ENCODE measurements at regions not wholly inside any gene's neighbourhood (a gene's known extent, or its start where the extent isn't known, plus 50 kb on each side); places are given as distances from the start of the nearest gene placed in this dataset.

- DNase-seq (ENCODE audit: low read depth): peak; percentile 47
- H3K4me3 ChIP-seq (ENCODE audit: low read depth, low read length): no peak overlapping the region
- TF ChIP-seq CTCF (IDR thresholded peaks at IDR 0.05; ENCODE audit: low read depth, low read length) (no peak), MYC (IDR thresholded peaks at IDR 0.05; ENCODE audit: low read depth, low read length) (no peak), POLR2A (IDR thresholded peaks at IDR 0.05; ENCODE audit: extremely low read depth, insufficient read length) (no peak)
- TF ChIP-seq, protein P1, sequence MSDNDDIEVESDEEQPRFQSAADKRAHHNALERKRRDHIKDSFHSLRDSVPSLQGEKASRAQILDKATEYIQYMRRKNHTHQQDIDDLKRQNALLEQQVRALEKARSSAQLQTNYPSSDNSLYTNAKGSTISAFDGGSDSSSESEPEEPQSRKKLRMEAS (IDR thresholded peaks at IDR 0.05; ENCODE audit: low read depth, low read length): no peak
Measured at GRCh38 chr13:47865883-47866282, 135.2 kb downstream of the SUCLA2 start.

GRCh38 chr13:47862841-47863240 is 138.2 kb downstream of the SUCLA2 start:
- no peak overlapping the region for H3K4me3 ChIP-seq (ENCODE audit: low read depth, low read length)
- no peak for TF ChIP-seq CTCF (IDR thresholded peaks at IDR 0.05; ENCODE audit: low read depth, low read length)
- TF ChIP-seq MYC (IDR thresholded peaks at IDR 0.05; ENCODE audit: low read depth, low read length): no peak
- TF ChIP-seq, protein P1 (IDR thresholded peaks at IDR 0.05; ENCODE audit: low read depth, low read length): no peak
- DNase-seq (ENCODE audit: low read depth): no peak

DNA sequence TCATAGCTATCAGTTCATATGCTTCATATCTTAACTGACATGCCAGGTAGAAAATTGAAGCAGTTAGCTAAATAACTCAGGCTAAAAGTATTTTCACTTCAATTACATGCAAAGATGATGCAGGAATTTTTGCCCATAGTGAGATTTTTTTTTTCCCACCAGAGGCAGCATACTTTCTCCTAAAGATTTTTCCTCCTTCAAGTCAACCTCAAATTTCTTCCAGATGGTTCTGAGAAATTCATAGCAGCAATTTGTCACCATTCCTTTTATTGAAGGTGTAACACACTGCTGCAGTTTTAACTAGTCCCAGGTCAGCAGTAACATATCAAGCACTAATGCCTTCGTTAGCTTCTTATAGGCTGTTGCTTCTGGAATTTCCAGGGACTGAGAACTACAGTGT is 141.9 kb downstream of the SUCLA2 start:
- DNase-seq (ENCODE audit: low read depth): no peak
- no peak overlapping the region for H3K4me3 ChIP-seq (ENCODE audit: low read depth, low read length)
- TF ChIP-seq POLR2A (IDR thresholded peaks at IDR 0.05; ENCODE audit: extremely low read depth, insufficient read length): no peak
- no peak for TF ChIP-seq MYC (IDR thresholded peaks at IDR 0.05; ENCODE audit: low read depth, low read length)
- no peak for TF ChIP-seq CTCF (IDR thresholded peaks at IDR 0.05; ENCODE audit: low read depth, low read length)
- TF ChIP-seq, protein P1 (IDR thresholded peaks at IDR 0.05; ENCODE audit: low read depth, low read length): no peak

GRCh38 chr13:47858042-47859025 is 142.7 kb downstream of the SUCLA2 start:
- TF ChIP-seq, protein P1 (IDR thresholded peaks at IDR 0.05; ENCODE audit: low read depth, low read length): no peak
- TF ChIP-seq CTCF (IDR thresholded peaks at IDR 0.05; ENCODE audit: low read depth, low read length) (no peak), MYC (IDR thresholded peaks at IDR 0.05; ENCODE audit: low read depth, low read length) (no peak), POLR2A (IDR thresholded peaks at IDR 0.05; ENCODE audit: extremely low read depth, insufficient read length) (no peak)
- DNase-seq (ENCODE audit: low read depth): peak; percentile 64
- no peak overlapping the region for H3K4me3 ChIP-seq (ENCODE audit: low read depth, low read length)

DNA sequence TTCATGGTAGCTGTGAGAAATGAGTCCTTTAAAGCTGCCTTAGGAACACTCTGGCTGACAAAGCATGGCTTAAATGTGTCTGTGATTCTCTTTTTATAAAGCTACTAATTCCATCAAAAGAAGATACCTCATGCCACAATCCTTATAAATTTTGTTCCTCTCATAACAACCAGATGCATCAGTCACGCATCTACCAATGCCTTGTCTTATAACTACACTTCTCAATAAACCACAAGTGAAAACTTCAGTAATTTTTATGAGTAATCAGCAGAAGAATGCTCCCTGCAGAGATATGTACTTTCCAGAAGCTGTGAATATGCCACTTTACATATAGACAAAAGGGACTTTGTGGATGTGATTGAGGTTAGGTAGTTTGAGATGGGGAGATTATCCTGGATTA is 147.8 kb downstream of the SUCLA2 start:
- TF ChIP-seq MYC (IDR thresholded peaks at IDR 0.05; ENCODE audit: low read depth, low read length) (no peak), CTCF (IDR thresholded peaks at IDR 0.05; ENCODE audit: low read depth, low read length) (no peak), POLR2A (IDR thresholded peaks at IDR 0.05; ENCODE audit: extremely low read depth, insufficient read length) (no peak)
- TF ChIP-seq, protein P1 (IDR thresholded peaks at IDR 0.05; ENCODE audit: low read depth, low read length): no peak
- no peak for DNase-seq (ENCODE audit: low read depth)
- no peak overlapping the region for H3K4me3 ChIP-seq (ENCODE audit: low read depth, low read length)

Measured in NB4 (cell line).